DND-41 (cell line): ENCODE measurements at regions not wholly inside any gene's neighbourhood (a gene's known extent, or its start where the extent isn't known, plus 50 kb on each side); places are given as distances from the start of the nearest gene placed in this dataset.

Source experiments
- ATAC-seq: fragments of 200-7000 bp; cut with Tn5 transposase; 3 replicates; pipeline ENCODE4 v1.9.1; 2021; ENCODE audit warnings: low read depth; ENCODE audit not compliant: insufficient read depth
- DNase-seq: peaks from one replicate; pipeline ENCODE4 v3.0.0-alpha.2; 2020
- H2AFZ ChIP-seq: 2 replicates; pipeline ENCODE4 v1.6.0; 2012; ENCODE audit warnings: low read depth, low read length
- H3K27ac ChIP-seq: 2 replicates; pipeline ENCODE4 v1.5.1; 2012; ENCODE audit warnings: low read length, inconsistent platforms
- H3K27me3 ChIP-seq: fragments of 200-600 bp; sonication (generic); 2 replicates; pipeline ENCODE4 v1.6.0; 2012; ENCODE audit warnings: low read length, mild to moderate bottlenecking, inconsistent platforms; ENCODE audit not compliant: insufficient read depth, poor library complexity
- H3K36me3 ChIP-seq: 2 replicates; pipeline ENCODE4 v1.5.1; 2012; ENCODE audit warnings: low read length, inconsistent platforms; ENCODE audit not compliant: insufficient read depth
- H3K4me1 ChIP-seq: 2 replicates; pipeline ENCODE4 v1.5.1; 2012; ENCODE audit warnings: mild to moderate bottlenecking, low read length; ENCODE audit not compliant: insufficient read depth
- H3K4me2 ChIP-seq: 2 replicates; pipeline ENCODE4 v1.6.0; 2012; ENCODE audit warnings: mild to moderate bottlenecking, moderate library complexity, low read length, inconsistent platforms; ENCODE audit not compliant: insufficient read depth
- H3K4me3 ChIP-seq, 2 experiments: fragments of 200-600 bp in 1 of 2; shearing (Covaris generic) in 1 of 2; 2 replicates each; pipeline ENCODE4 v1.5.1; 2012 to 2016; ENCODE audit warnings: inconsistent platforms in 2 of 2, low read length in 2 of 2, mild to moderate bottlenecking in 2 of 2, low read depth in 1 of 2, moderate library complexity in 1 of 2
- H3K79me2 ChIP-seq: 2 replicates; pipeline ENCODE4 v1.6.0; 2012; ENCODE audit warnings: low read length, inconsistent platforms; ENCODE audit not compliant: insufficient read depth
- H3K9ac ChIP-seq: 2 replicates; pipeline ENCODE4 v1.6.0; 2012; ENCODE audit warnings: low read depth, mild to moderate bottlenecking, inconsistent platforms, low read length, moderate library complexity
- H3K9me3 ChIP-seq: 2 replicates; pipeline ENCODE4 v1.5.1; 2012; ENCODE audit warnings: low read length, moderate library complexity, mild to moderate bottlenecking, inconsistent platforms; ENCODE audit not compliant: insufficient read depth, severe bottlenecking
- H4K20me1 ChIP-seq: 2 replicates; pipeline ENCODE4 v1.6.0; 2012; ENCODE audit warnings: low read length; ENCODE audit not compliant: insufficient read depth
- CTCF ChIP-seq: IDR thresholded peaks from 2 replicates; pipeline ENCODE4 v1.5.1; 2012; ENCODE audit warnings: borderline replicate concordance, low read length, moderate library complexity, mild to moderate bottlenecking; ENCODE audit not compliant: poor library complexity, severe bottlenecking; ENCODE audit errors: extremely low read depth
- EZH2 ChIP-seq: IDR thresholded peaks from 3 replicates; pipeline ENCODE4 v1.6.1; 2012; ENCODE audit warnings: borderline replicate concordance, low read depth, mild to moderate bottlenecking, moderate library complexity, low read length, inconsistent platforms; ENCODE audit not compliant: severe bottlenecking

- H2AFZ ChIP-seq, result no peak overlapping the region
- no peak overlapping the region for H3K4me2 ChIP-seq
- no peaks in the 10 kb centered on the region for H3K36me3 ChIP-seq
- no peaks in the 10 kb centered on the region for H3K27me3 ChIP-seq
- no peaks in the 10 kb centered on the region for H3K79me2 ChIP-seq
- H3K9me3 ChIP-seq, result no peaks in the 10 kb centered on the region
- no peak overlapping the region for H3K27ac ChIP-seq
- H3K9ac ChIP-seq, result no peak overlapping the region
- DNase-seq (no peak), ATAC-seq (no peak)
- TF ChIP-seq CTCF, result no peak
- TF ChIP-seq EZH2, result no peak
- H4K20me1 ChIP-seq, result no peaks in the 10 kb centered on the region
- H3K4me3 ChIP-seq, result no peak overlapping the region
- H3K4me1 ChIP-seq, result no peaks in the 10 kb centered on the region
Observed at GRCh38 chr4:163611182-163611581, 116.7 kb downstream of the TMA16 start.

GRCh38 chr4:163611784-163612445 lies 117.4 kb downstream of the TMA16 start:
- ATAC-seq (no peak), DNase-seq (no peak)
- H3K27ac ChIP-seq, result no peak overlapping the region
- H3K27me3 ChIP-seq, result no peaks in the 10 kb centered on the region
- no peak overlapping the region for H3K4me2 ChIP-seq
- H3K4me1 ChIP-seq, result no peaks in the 10 kb centered on the region
- no peaks in the 10 kb centered on the region for H3K36me3 ChIP-seq
- no peaks in the 10 kb centered on the region for H4K20me1 ChIP-seq
- H3K9ac ChIP-seq, result no peak overlapping the region
- no peaks in the 10 kb centered on the region for H3K9me3 ChIP-seq
- H3K79me2 ChIP-seq, result no peaks in the 10 kb centered on the region
- H2AFZ ChIP-seq, result no peak overlapping the region
- H3K4me3 ChIP-seq, result no peak overlapping the region
- no peak for TF ChIP-seq CTCF
- no peak for TF ChIP-seq EZH2

GRCh38 chr4:163612762-163613161 lies 118.3 kb downstream of the TMA16 start:
- ATAC-seq (no peak), DNase-seq (no peak)
- no peak overlapping the region for H3K4me2 ChIP-seq

More at GRCh38 chr4:163612762-163613161, 118.3 kb downstream of the TMA16 start:
- Histone ChIP-seq H3K27me3 (no peaks in the 10 kb centered on the region), H2AFZ (no peak overlapping the region), H3K9me3 (no peaks in the 10 kb centered on the region), H3K27ac (no peak overlapping the region), H3K79me2 (no peaks in the 10 kb centered on the region), H3K4me1 (no peaks in the 10 kb centered on the region), H3K36me3 (no peaks in the 10 kb centered on the region), H3K4me3 (no peak overlapping the region), H3K9ac (no peak overlapping the region), H4K20me1 (no peaks in the 10 kb centered on the region)
- no peak for TF ChIP-seq EZH2
- no peak for TF ChIP-seq CTCF
